C4-2B (cell line): ENCODE measurements at regions not wholly inside any gene's neighbourhood (a gene's known extent, or its start where the extent isn't known, plus 50 kb on each side); places are given as distances from the start of the nearest gene placed in this dataset.

Experiments
- H3K27ac ChIP-seq: fragments of 450-650 bp; 2 replicates; pipeline ENCODE4 v1.5.1; 2017
- ZFX ChIP-seq: fragments of 450-650 bp; IDR thresholded peaks from 2 replicates; pipeline ENCODE4 v1.6.1; 2017
- TF ChIP-seq, protein P1 (sequence below): fragments of 450-650 bp; conservative IDR thresholded peaks from 2 replicates; pipeline ENCODE4 v1.5.1; 2017; ENCODE audit warnings: mild to moderate bottlenecking

DNA sequence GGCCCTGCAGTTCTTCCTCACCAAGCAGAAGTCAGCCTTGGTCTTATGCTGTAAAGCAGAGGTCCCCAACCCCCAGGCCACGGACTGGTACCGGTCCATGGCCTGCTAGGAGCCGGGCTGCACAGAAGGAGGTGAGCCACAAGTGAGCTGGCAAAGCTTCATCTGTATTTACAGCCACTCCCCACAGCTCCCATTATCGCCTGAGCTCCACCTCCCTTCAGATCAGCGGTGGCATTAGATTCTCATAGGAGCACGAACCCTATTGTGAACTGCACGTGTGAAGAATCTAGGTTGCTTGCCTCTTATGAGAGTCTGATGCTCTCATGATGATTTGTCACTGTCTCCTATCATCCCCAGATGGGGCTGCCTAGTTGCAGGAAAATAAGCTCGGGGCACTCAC, 87.6 kb upstream of the NEBL start:
- H3K27ac ChIP-seq, result no peak overlapping the region
- TF ChIP-seq, protein P1, sequence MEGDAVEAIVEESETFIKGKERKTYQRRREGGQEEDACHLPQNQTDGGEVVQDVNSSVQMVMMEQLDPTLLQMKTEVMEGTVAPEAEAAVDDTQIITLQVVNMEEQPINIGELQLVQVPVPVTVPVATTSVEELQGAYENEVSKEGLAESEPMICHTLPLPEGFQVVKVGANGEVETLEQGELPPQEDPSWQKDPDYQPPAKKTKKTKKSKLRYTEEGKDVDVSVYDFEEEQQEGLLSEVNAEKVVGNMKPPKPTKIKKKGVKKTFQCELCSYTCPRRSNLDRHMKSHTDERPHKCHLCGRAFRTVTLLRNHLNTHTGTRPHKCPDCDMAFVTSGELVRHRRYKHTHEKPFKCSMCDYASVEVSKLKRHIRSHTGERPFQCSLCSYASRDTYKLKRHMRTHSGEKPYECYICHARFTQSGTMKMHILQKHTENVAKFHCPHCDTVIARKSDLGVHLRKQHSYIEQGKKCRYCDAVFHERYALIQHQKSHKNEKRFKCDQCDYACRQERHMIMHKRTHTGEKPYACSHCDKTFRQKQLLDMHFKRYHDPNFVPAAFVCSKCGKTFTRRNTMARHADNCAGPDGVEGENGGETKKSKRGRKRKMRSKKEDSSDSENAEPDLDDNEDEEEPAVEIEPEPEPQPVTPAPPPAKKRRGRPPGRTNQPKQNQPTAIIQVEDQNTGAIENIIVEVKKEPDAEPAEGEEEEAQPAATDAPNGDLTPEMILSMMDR, result no peak
- no peak for TF ChIP-seq ZFX

DNA sequence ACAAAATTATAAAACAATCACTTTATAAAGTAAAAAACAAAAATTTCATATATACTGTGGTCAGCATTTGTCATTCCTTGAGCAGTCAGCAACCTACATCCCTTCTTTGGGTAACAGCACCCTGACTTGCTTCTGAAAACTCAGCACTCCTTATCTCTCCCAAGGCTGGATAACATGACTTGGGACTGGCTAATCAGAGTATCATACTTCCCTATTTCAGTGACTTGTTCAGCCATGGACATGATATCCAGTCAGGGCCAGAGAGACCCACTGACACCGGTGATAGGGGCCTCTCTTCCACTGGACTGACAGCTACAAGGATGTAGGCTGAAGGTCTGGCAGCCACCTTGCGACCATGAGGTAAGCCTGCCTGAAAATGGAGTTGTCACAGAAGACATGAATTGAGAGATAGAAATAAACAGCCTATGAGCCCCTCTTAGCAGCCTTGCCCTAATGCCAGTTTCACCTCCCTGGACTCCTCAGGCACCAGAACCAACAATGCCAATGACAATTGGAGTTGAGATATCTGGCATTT, 84.4 kb upstream of the NEBL start:
- TF ChIP-seq, protein P1, result no peak
- TF ChIP-seq ZFX, result no peak
- no peak overlapping the region for H3K27ac ChIP-seq

- TF ChIP-seq, protein P1, result no peak
- H3K27ac ChIP-seq, result no peak overlapping the region
Measured at GRCh38 chr10:20978617-20979016, 81.5 kb upstream of the NEBL start.

GRCh38 chr10:20977300-20977699, 80.2 kb upstream of the NEBL start:
- no peak overlapping the region for H3K27ac ChIP-seq
- TF ChIP-seq, protein P1, result no peak
- TF ChIP-seq ZFX, result no peak

- TF ChIP-seq, protein P1, result no peak
- TF ChIP-seq ZFX, result no peak
- H3K27ac ChIP-seq, result no peak overlapping the region
Measured at GRCh38 chr10:20976891-20977290, 79.8 kb upstream of the NEBL start.

- H3K27ac ChIP-seq, result no peak overlapping the region
Measured at GRCh38 chr10:20976390-20976789, 79.3 kb upstream of the NEBL start.

DNA sequence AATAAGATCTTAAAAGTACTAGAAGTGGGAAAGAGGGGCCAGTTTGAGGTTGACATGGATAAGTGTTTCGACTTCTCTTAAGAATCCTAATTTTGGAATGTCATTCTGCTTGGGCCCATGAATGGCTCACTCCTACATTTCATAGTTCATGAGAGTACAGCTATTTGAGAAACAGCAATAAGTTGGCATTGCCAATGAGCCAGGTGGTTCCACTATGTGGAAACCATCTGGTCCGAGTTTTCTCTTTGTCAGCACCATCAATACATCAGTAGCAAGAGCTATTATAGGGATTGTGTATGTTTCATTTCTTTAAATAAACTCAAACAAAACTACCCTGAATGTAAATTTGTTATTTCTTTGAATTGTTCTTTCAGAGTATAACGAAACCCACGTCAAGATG, 78.1 kb upstream of the NEBL start:
- H3K27ac ChIP-seq, result no peak overlapping the region

More at GRCh38 chr10:20976390-20976789, 79.3 kb upstream of the NEBL start:
- TF ChIP-seq, protein P1, result no peak
- TF ChIP-seq ZFX, result no peak

More for the DNA sequence above, 78.1 kb upstream of the NEBL start:
- no peak for TF ChIP-seq ZFX
- TF ChIP-seq, protein P1, result no peak
